ENCODE measurements at regions not wholly inside any gene's neighbourhood (a gene's known extent, or its start where the extent isn't known, plus 50 kb on each side); places are given as distances from the start of the nearest gene placed in this dataset.

GRCh38 chr6:74041420-74041819, 345.4 kb downstream of the CD109 start:
- no peak for TF ChIP-seq ZBTB7A (IDR thresholded peaks at IDR 0.05; ENCODE audit: low read depth)
- no peak for TF ChIP-seq TCF12 (IDR thresholded peaks at IDR 0.05; ENCODE audit: low read depth)

- TF ChIP-seq RAD21 (IDR thresholded peaks at IDR 0.05; ENCODE audit: low read depth): no peak
- no peak for TF ChIP-seq FOXM1 (IDR thresholded peaks at IDR 0.05; ENCODE audit: borderline replicate concordance, low read depth)
- TF ChIP-seq ZBTB7A (IDR thresholded peaks at IDR 0.05; ENCODE audit: low read depth): no peak
- no peak for TF ChIP-seq CREB1 (IDR thresholded peaks at IDR 0.05; ENCODE audit: low read depth)
- TF ChIP-seq EP300 (IDR thresholded peaks at IDR 0.05; ENCODE audit: borderline replicate concordance): no peak
- no peak for TF ChIP-seq TCF12 (IDR thresholded peaks at IDR 0.05; ENCODE audit: low read depth)
Measured at GRCh38 chr6:74018825-74019224, 322.8 kb downstream of the CD109 start.

GRCh38 chr6:74015427-74015826, 319.4 kb downstream of the CD109 start:
- TF ChIP-seq USF1 (IDR thresholded peaks at IDR 0.05) (peak; percentile 39; the same call in 1 of the 2 replicates), REST (IDR thresholded peaks at IDR 0.05; ENCODE audit: low read depth) (no peak), TEAD4 (IDR thresholded peaks at IDR 0.05) (no peak)

- no peak for TF ChIP-seq EP300 (IDR thresholded peaks at IDR 0.05; ENCODE audit: borderline replicate concordance)
- TF ChIP-seq USF1 (IDR thresholded peaks at IDR 0.05): no peak
- TF ChIP-seq TCF12 (IDR thresholded peaks at IDR 0.05; ENCODE audit: low read depth): no peak
- no peak for TF ChIP-seq TAF1 (IDR thresholded peaks at IDR 0.05; ENCODE audit: low read depth)
- TF ChIP-seq CEBPB (IDR thresholded peaks at IDR 0.05): no peak
- TF ChIP-seq MAX (IDR thresholded peaks at IDR 0.05): no peak
- no peak for TF ChIP-seq EGR1 (IDR thresholded peaks at IDR 0.05)
- no peak for TF ChIP-seq RAD21 (IDR thresholded peaks at IDR 0.05; ENCODE audit: low read depth)
- no peak for TF ChIP-seq REST (IDR thresholded peaks at IDR 0.05; ENCODE audit: low read depth)
Measured at GRCh38 chr6:74000666-74001490, 304.9 kb downstream of the CD109 start.

- TF ChIP-seq REST (IDR thresholded peaks at IDR 0.05; ENCODE audit: low read depth) (no peak), RAD21 (IDR thresholded peaks at IDR 0.05; ENCODE audit: low read depth) (no peak), TCF12 (IDR thresholded peaks at IDR 0.05; ENCODE audit: low read depth) (no peak), YY1 (IDR thresholded peaks at IDR 0.05; ENCODE audit: low read depth) (no peak), ZBTB7A (IDR thresholded peaks at IDR 0.05; ENCODE audit: low read depth) (no peak), TEAD4 (IDR thresholded peaks at IDR 0.05) (no peak), USF1 (IDR thresholded peaks at IDR 0.05) (no peak), MAX (IDR thresholded peaks at IDR 0.05) (no peak), TAF1 (IDR thresholded peaks at IDR 0.05; ENCODE audit: low read depth) (no peak), CREB1 (IDR thresholded peaks at IDR 0.05; ENCODE audit: low read depth) (no peak), EP300 (IDR thresholded peaks at IDR 0.05; ENCODE audit: borderline replicate concordance) (no peak), EGR1 (IDR thresholded peaks at IDR 0.05) (no peak)
Measured at GRCh38 chr6:73989428-73989827, 293.4 kb downstream of the CD109 start.

Measured in Ishikawa (cell line).